ENCODE measurements at regions not wholly inside any gene's neighbourhood (a gene's known extent, or its start where the extent isn't known, plus 50 kb on each side); places are given as distances from the start of the nearest gene placed in this dataset.

GRCh38 chr14:31982642-31983041, 94.5 kb upstream of the ARHGAP5 start:
- Histone ChIP-seq H3K36me3 (ENCODE audit: insufficient read depth, low read length) (no peaks in the 10 kb centered on the region), H3K9me3 (ENCODE audit: control insufficient read depth in 1 of 2, insufficient read depth in 1 of 2, low read length in 2 of 2) (peaks cover 13 to 14% of the 10 kb centered on the region in 2 experiments), H3K27me3 (ENCODE audit: control insufficient read depth in 1 of 2, insufficient read depth in 2 of 2, low read length in 2 of 2) (no peaks in the 10 kb centered on the region), H3K4me3 (ENCODE audit: low read length) (no peak overlapping the region), H3K4me1 (ENCODE audit: insufficient read depth, low read length) (no peaks in the 10 kb centered on the region), H3K27ac (ENCODE audit: low read depth in 1 of 2, low read length in 2 of 2) (no peak overlapping the region)
- TF ChIP-seq CTCF (IDR thresholded peaks at IDR 0.05) = no peak
- no peak overlapping the region for H3K27ac Mint-ChIP-seq
- H3K9me3 Mint-ChIP-seq = peaks cover 14% of the 10 kb centered on the region
- H3K4me3 Mint-ChIP-seq = no peak overlapping the region
- peaks cover 7% of the 10 kb centered on the region for H3K27me3 Mint-ChIP-seq
- no peaks in the 10 kb centered on the region for H3K4me1 Mint-ChIP-seq (ENCODE audit: low read depth)
- intact Hi-C loops (cut with DNase I, micrococcal nuclease) = no loop called here
- ChIA-PET POLR2A (no interaction called here), CTCF (no interaction called here)
- DNase-seq = no peak
- no peaks in the 10 kb centered on the region for H3K36me3 Mint-ChIP-seq (ENCODE audit: low read depth)
- no peak for ATAC-seq (ENCODE audit: poor library complexity)

GRCh38 chr14:31986405-31986804, 90.7 kb upstream of the ARHGAP5 start:
- H3K27me3 ChIP-seq (ENCODE audit: control insufficient read depth in 1 of 2, insufficient read depth in 2 of 2, low read length in 2 of 2) = no peaks in the 10 kb centered on the region
- peaks cover 8 to 14% of the 10 kb centered on the region in 2 experiments for H3K9me3 ChIP-seq (ENCODE audit: control insufficient read depth in 1 of 2, insufficient read depth in 1 of 2, low read length in 2 of 2)
- intact Hi-C loops (cut with DNase I, micrococcal nuclease) = no loop called here
- Mint-ChIP-seq H3K9me3 (peaks cover 14% of the 10 kb centered on the region), H3K27ac (no peak overlapping the region), H3K27me3 (peaks cover 12% of the 10 kb centered on the region), H3K36me3 (ENCODE audit: low read depth) (no peaks in the 10 kb centered on the region), H3K4me1 (ENCODE audit: low read depth) (no peaks in the 10 kb centered on the region), H3K4me3 (no peak overlapping the region)
- no peak overlapping the region for H3K27ac ChIP-seq (ENCODE audit: low read depth in 1 of 2, low read length in 2 of 2)
- H3K36me3 ChIP-seq (ENCODE audit: insufficient read depth, low read length) = no peaks in the 10 kb centered on the region
- no peak overlapping the region for H3K4me3 ChIP-seq (ENCODE audit: low read length)
- DNase-seq (no peak), ATAC-seq (ENCODE audit: poor library complexity) (no peak)
- CTCF ChIA-PET = no interaction called here
- POLR2A ChIA-PET = no interaction called here
- no peak for TF ChIP-seq CTCF (IDR thresholded peaks at IDR 0.05)
- no peaks in the 10 kb centered on the region for H3K4me1 ChIP-seq (ENCODE audit: insufficient read depth, low read length)

GRCh38 chr14:31987721-31988120, 89.4 kb upstream of the ARHGAP5 start:
- Mint-ChIP-seq H3K27ac (no peak overlapping the region), H3K36me3 (ENCODE audit: low read depth) (no peaks in the 10 kb centered on the region), H3K9me3 (peaks cover 12% of the 10 kb centered on the region), H3K4me1 (ENCODE audit: low read depth) (no peaks in the 10 kb centered on the region), H3K27me3 (peaks cover 20% of the 10 kb centered on the region), H3K4me3 (no peak overlapping the region)
- ATAC-seq (ENCODE audit: poor library complexity) = no peak
- ChIA-PET POLR2A (no interaction called here), CTCF (no interaction called here)
- H3K9me3 ChIP-seq (ENCODE audit: control insufficient read depth in 1 of 2, insufficient read depth in 1 of 2, low read length in 2 of 2) = peaks cover 8 to 14% of the 10 kb centered on the region in 2 experiments
- no peak overlapping the region for H3K4me3 ChIP-seq (ENCODE audit: low read length)
- TF ChIP-seq CTCF (IDR thresholded peaks at IDR 0.05) = no peak
- no peak overlapping the region for H3K27ac ChIP-seq (ENCODE audit: low read depth in 1 of 2, low read length in 2 of 2)
- intact Hi-C loops (cut with DNase I, micrococcal nuclease) = no loop called here
- no peaks in the 10 kb centered on the region for H3K27me3 ChIP-seq (ENCODE audit: control insufficient read depth in 1 of 2, insufficient read depth in 2 of 2, low read length in 2 of 2)
- DNase-seq = no peak
- H3K4me1 ChIP-seq (ENCODE audit: insufficient read depth, low read length) = no peaks in the 10 kb centered on the region
- H3K36me3 ChIP-seq (ENCODE audit: insufficient read depth, low read length) = no peaks in the 10 kb centered on the region

Data from CD4-positive, alpha-beta T cell (primary cell).